PC-3 (cell line): ENCODE measurements at regions not wholly inside any gene's neighbourhood (a gene's known extent, or its start where the extent isn't known, plus 50 kb on each side); places are given as distances from the start of the nearest gene placed in this dataset.

Source experiments
- EZH2 ChIP-seq: fragments of 300-600 bp; sonication (generic); IDR thresholded peaks from one replicate; pipeline ENCODE4 v1.6.1; 2017; ENCODE audit warnings: antibody characterized with exemption, mild to moderate bottlenecking, low read length; ENCODE audit not compliant: unreplicated experiment
- TF ChIP-seq, protein P1 (sequence below): fragments of 300-600 bp; sonication (generic); conservative IDR thresholded peaks from 2 replicates; pipeline ENCODE4 v1.5.1; 2017; ENCODE audit warnings: antibody characterized with exemption, low read depth, mild to moderate bottlenecking, low read length

DNA sequence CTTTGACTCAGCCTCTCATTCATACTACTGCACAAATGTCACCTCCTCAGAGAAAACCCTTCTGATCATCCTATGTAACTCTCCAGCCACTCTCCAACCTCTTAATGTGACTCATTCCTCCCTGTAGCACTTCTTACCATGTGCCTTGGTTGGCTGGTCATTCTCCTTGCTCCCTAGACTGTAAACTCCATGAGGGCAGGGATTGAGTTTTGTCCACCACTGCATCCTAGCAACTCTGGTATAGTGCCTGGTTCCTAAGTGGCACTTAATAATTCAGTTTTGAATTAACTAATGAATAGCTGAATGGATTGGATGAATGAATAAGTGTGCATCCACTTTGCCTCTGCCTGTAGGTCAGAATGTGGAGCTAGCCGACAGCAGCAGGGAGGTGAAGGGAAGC lies 202.5 kb upstream of the HES1 start:
- TF ChIP-seq EZH2 = no peak
- TF ChIP-seq, protein P1, sequence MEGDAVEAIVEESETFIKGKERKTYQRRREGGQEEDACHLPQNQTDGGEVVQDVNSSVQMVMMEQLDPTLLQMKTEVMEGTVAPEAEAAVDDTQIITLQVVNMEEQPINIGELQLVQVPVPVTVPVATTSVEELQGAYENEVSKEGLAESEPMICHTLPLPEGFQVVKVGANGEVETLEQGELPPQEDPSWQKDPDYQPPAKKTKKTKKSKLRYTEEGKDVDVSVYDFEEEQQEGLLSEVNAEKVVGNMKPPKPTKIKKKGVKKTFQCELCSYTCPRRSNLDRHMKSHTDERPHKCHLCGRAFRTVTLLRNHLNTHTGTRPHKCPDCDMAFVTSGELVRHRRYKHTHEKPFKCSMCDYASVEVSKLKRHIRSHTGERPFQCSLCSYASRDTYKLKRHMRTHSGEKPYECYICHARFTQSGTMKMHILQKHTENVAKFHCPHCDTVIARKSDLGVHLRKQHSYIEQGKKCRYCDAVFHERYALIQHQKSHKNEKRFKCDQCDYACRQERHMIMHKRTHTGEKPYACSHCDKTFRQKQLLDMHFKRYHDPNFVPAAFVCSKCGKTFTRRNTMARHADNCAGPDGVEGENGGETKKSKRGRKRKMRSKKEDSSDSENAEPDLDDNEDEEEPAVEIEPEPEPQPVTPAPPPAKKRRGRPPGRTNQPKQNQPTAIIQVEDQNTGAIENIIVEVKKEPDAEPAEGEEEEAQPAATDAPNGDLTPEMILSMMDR = no peak
